Astrocyte (in vitro differentiated cells and primary cell): ENCODE measurements at regions not wholly inside any gene's neighbourhood (a gene's known extent, or its start where the extent isn't known, plus 50 kb on each side); places are given as distances from the start of the nearest gene placed in this dataset.

ENCODE experiments used
- DNase-seq: peaks from one replicate; pipeline ENCODE4 v3.0.0-alpha.2; 2010; ENCODE audit warnings: low read depth
- FAIRE-seq: peaks from 2 replicates; lab custom pipeline; 2011; peaks lifted over from hg19 to GRCh38; lab: Jason Lieb, UNC
- H2AFZ ChIP-seq: 2 replicates; pipeline ENCODE4 v1.6.0; 2012; ENCODE audit warnings: low read depth, low read length, inconsistent platforms
- H3K27ac ChIP-seq: 2 replicates; pipeline ENCODE4 v1.5.1; 2011; ENCODE audit warnings: low read depth, low read length, inconsistent platforms
- H3K27me3 ChIP-seq: 2 replicates; pipeline ENCODE4 v1.6.0; 2011; ENCODE audit warnings: low read length, inconsistent platforms; ENCODE audit not compliant: insufficient read depth
- H3K36me3 ChIP-seq: 2 replicates; pipeline ENCODE4 v1.5.1; 2011; ENCODE audit warnings: low read length, inconsistent platforms; ENCODE audit not compliant: insufficient read depth
- H3K4me1 ChIP-seq: 2 replicates; pipeline ENCODE4 v1.5.1; 2011; ENCODE audit warnings: low read length, inconsistent platforms; ENCODE audit not compliant: insufficient read depth
- H3K4me2 ChIP-seq: 2 replicates; pipeline ENCODE4 v1.6.0; 2012; ENCODE audit warnings: low read length, inconsistent platforms
- H3K4me3 ChIP-seq: 2 replicates; pipeline ENCODE4 v1.5.1; 2011; ENCODE audit warnings: low read depth, mild to moderate bottlenecking, low read length, inconsistent platforms; ENCODE audit not compliant: insufficient read depth
- H3K79me2 ChIP-seq: 2 replicates; pipeline ENCODE4 v1.6.0; 2012; ENCODE audit warnings: mild to moderate bottlenecking, low read length, inconsistent platforms; ENCODE audit not compliant: insufficient read depth
- H3K9ac ChIP-seq: 2 replicates; pipeline ENCODE4 v1.6.0; 2012; ENCODE audit warnings: mild to moderate bottlenecking, low read length, inconsistent platforms
- H3K9me3 ChIP-seq: 2 replicates; pipeline ENCODE4 v1.5.1; 2012; ENCODE audit warnings: low read depth, mild to moderate bottlenecking, low read length, inconsistent platforms; ENCODE audit not compliant: insufficient read depth
- H4K20me1 ChIP-seq: 2 replicates; pipeline ENCODE4 v1.6.0; 2012; ENCODE audit warnings: low read length, inconsistent platforms; ENCODE audit not compliant: insufficient read depth
- H3K27ac Mint-ChIP-seq: one replicate; pipeline ENCODE4 v1.8.0; 2021; ENCODE audit warnings: mild to moderate bottlenecking, mixed read lengths; ENCODE audit not compliant: unreplicated experiment
- H3K27me3 Mint-ChIP-seq: one replicate; pipeline ENCODE4 v1.8.0; 2021; ENCODE audit warnings: low read depth, mixed read lengths; ENCODE audit not compliant: unreplicated experiment
- H3K36me3 Mint-ChIP-seq: one replicate; pipeline ENCODE4 v1.8.0; 2021; ENCODE audit warnings: low read depth, mixed read lengths; ENCODE audit not compliant: unreplicated experiment
- H3K4me1 Mint-ChIP-seq: one replicate; pipeline ENCODE4 v1.8.0; 2021; ENCODE audit warnings: low read depth, mixed read lengths; ENCODE audit not compliant: unreplicated experiment
- H3K4me3 Mint-ChIP-seq: one replicate; pipeline ENCODE4 v1.8.0; 2021; ENCODE audit warnings: mild to moderate bottlenecking, moderate library complexity, mixed read lengths; ENCODE audit not compliant: unreplicated experiment
- H3K9me3 Mint-ChIP-seq: one replicate; pipeline ENCODE4 v1.8.0; 2021; ENCODE audit warnings: mild to moderate bottlenecking, mixed read lengths; ENCODE audit not compliant: unreplicated experiment
- EZH2 ChIP-seq: IDR thresholded peaks from 2 replicates; pipeline ENCODE4 v1.6.1; 2012; ENCODE audit warnings: mild to moderate bottlenecking, low read length, inconsistent platforms; ENCODE audit not compliant: insufficient read depth
- TF ChIP-seq, protein P1 (sequence below): IDR thresholded peaks from 2 replicates; pipeline ENCODE4 v1.5.1; 2011; ENCODE audit warnings: low read depth, mild to moderate bottlenecking, inconsistent platforms, low read length, moderate library complexity; ENCODE audit not compliant: insufficient read depth

DNA sequence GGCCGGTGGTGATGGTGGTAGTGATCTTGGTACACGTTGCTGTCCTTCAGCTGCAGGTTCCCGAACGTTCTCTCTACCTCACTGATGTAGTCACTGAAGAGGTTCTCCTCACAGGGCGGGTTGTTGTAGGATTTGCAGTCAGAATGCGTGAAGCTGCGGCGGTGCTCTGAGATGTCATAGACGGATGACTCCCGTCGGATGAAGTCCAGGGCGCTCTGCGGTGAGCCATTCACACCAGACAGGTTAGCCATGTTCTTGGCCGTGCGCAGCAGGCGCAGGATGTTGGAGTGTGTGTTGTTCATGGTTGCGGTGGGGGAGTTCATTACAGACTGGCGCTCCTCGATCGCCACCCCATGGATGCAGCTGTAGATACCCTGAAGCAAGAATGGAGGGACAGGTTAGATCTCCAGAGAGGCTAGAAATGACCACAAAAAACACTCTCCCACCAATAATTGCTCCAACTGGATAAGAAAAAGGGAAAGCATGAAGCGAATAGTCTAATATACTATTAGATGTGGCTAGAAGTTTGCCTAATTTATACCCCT lies 367.8 kb downstream of the EMP1 start:
- Histone ChIP-seq H3K36me3 (no peaks in the 10 kb centered on the region), H3K27ac (no peak overlapping the region), H3K9me3 (no peaks in the 10 kb centered on the region), H4K20me1 (no peaks in the 10 kb centered on the region), H3K4me1 (no peaks in the 10 kb centered on the region), H3K27me3 (no peaks in the 10 kb centered on the region), H2AFZ (no peak overlapping the region), H3K4me3 (no peak overlapping the region), H3K9ac (no peak overlapping the region), H3K79me2 (no peaks in the 10 kb centered on the region), H3K4me2 (no peak overlapping the region)
- no peak overlapping the region for H3K27ac Mint-ChIP-seq
- peaks cover 4% of the 10 kb centered on the region for H3K9me3 Mint-ChIP-seq
- H3K27me3 Mint-ChIP-seq = peaks cover 1% of the 10 kb centered on the region
- peaks cover 10% of the 10 kb centered on the region for H3K36me3 Mint-ChIP-seq
- H3K4me3 Mint-ChIP-seq = no peak overlapping the region
- peaks cover 8% of the 10 kb centered on the region for H3K4me1 Mint-ChIP-seq
- FAIRE-seq (no peak), DNase-seq (no peak)
- TF ChIP-seq, protein P1, sequence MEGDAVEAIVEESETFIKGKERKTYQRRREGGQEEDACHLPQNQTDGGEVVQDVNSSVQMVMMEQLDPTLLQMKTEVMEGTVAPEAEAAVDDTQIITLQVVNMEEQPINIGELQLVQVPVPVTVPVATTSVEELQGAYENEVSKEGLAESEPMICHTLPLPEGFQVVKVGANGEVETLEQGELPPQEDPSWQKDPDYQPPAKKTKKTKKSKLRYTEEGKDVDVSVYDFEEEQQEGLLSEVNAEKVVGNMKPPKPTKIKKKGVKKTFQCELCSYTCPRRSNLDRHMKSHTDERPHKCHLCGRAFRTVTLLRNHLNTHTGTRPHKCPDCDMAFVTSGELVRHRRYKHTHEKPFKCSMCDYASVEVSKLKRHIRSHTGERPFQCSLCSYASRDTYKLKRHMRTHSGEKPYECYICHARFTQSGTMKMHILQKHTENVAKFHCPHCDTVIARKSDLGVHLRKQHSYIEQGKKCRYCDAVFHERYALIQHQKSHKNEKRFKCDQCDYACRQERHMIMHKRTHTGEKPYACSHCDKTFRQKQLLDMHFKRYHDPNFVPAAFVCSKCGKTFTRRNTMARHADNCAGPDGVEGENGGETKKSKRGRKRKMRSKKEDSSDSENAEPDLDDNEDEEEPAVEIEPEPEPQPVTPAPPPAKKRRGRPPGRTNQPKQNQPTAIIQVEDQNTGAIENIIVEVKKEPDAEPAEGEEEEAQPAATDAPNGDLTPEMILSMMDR = no peak
- TF ChIP-seq EZH2 = no peak

DNA sequence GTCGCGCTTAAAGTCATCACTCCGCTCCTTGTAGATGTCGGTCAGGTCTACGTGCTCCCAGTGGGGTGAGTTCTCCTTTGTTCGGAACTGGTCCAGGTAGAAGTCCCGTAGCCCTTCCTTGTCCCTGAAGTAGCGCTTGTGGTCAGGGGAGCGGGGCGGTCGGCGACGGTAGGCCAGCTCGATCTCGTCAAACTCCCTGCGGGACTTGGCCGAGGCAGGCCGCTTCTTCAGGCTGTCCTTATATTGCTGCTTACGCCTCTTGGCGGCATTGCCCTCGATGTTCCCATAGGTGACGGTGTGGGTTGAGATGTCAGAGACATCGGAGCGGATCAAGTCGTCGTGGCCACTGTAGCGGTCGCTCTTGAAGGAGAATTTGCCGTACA lies 367.2 kb downstream of the EMP1 start:
- Mint-ChIP-seq H3K9me3 (peaks cover 4% of the 10 kb centered on the region), H3K27ac (no peak overlapping the region), H3K4me3 (no peak overlapping the region), H3K36me3 (peaks cover 10% of the 10 kb centered on the region), H3K27me3 (peaks cover 1% of the 10 kb centered on the region), H3K4me1 (peaks cover 8% of the 10 kb centered on the region)
- no peak overlapping the region for H3K9ac ChIP-seq
- no peaks in the 10 kb centered on the region for H3K4me1 ChIP-seq
- no peaks in the 10 kb centered on the region for H3K9me3 ChIP-seq
- no peaks in the 10 kb centered on the region for H4K20me1 ChIP-seq
- no peaks in the 10 kb centered on the region for H3K79me2 ChIP-seq
- FAIRE-seq (no peak), DNase-seq (no peak)
- no peak overlapping the region for H3K4me3 ChIP-seq
- H2AFZ ChIP-seq = no peak overlapping the region
- no peak for TF ChIP-seq EZH2
- TF ChIP-seq, protein P1 = no peak
- H3K4me2 ChIP-seq = no peak overlapping the region
- H3K27ac ChIP-seq = no peak overlapping the region
- no peaks in the 10 kb centered on the region for H3K27me3 ChIP-seq
- H3K36me3 ChIP-seq = no peaks in the 10 kb centered on the region

DNA sequence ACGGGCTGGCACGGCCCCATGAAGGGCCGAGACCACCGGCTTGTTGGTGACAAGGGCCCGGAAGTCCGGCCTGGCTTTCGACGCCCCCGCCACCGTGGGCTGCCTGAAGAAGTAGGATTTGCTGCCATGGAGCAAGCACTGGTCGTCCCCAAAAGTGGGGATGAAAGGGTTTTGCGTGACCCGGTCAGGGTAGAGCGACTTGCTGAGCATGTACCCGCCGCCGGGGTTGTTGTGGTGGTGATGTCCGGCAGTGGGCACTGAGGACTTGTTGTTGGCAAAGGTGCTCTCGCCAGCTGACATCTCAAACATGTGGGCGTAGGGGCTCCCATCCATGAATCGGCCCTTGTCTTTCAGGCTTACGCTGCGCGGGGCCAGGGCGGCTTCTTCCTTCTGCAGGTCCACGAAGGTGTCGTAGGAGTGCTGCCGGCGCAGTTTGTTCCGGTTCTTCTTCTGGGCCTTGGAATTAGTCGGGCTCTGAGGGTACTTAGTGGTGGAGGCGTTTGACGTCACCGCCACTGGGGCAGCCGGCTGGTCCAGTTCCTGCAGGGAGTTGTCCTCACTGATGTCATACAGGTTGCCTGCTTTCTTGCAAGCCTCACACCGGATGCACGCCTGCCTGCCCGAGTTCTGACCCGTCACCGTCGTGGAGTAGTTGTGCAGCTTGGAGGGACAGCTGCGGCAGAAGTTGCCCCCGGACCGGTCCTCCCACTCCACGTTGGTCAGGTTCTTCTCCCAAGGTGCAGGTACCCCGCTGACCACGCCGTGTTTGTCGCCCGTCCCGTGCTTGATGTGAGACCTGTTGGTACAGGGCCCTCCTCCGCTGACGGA lies 366.6 kb downstream of the EMP1 start:
- no peak for DNase-seq
- H3K9me3 Mint-ChIP-seq = peaks cover 4% of the 10 kb centered on the region

More for the DNA sequence above, 366.6 kb downstream of the EMP1 start:
- Histone ChIP-seq H3K36me3 (no peaks in the 10 kb centered on the region), H3K27me3 (no peaks in the 10 kb centered on the region), H2AFZ (no peak overlapping the region), H4K20me1 (no peaks in the 10 kb centered on the region), H3K4me1 (no peaks in the 10 kb centered on the region), H3K4me2 (no peak overlapping the region), H3K9me3 (no peaks in the 10 kb centered on the region), H3K4me3 (no peak overlapping the region), H3K27ac (no peak overlapping the region), H3K79me2 (no peaks in the 10 kb centered on the region), H3K9ac (no peak overlapping the region)
- Mint-ChIP-seq H3K36me3 (peaks cover 10% of the 10 kb centered on the region), H3K27me3 (peaks cover 1% of the 10 kb centered on the region), H3K4me1 (peaks cover 8% of the 10 kb centered on the region), H3K4me3 (no peak overlapping the region), H3K27ac (no peak overlapping the region)
- no peak for FAIRE-seq
- TF ChIP-seq, protein P1 = no peak
- TF ChIP-seq EZH2 = no peak
